GM19328 (cell line): ENCODE measurements at regions not wholly inside any gene's neighbourhood (a gene's known extent, or its start where the extent isn't known, plus 50 kb on each side); places are given as distances from the start of the nearest gene placed in this dataset.
"Not testable (repeated sequence)": the region's sequence is repeated elsewhere in the genome, so short reads cannot be mapped to it uniquely, and the experiment has no call there.

Source experiments
- ATAC-seq: cut with Tn5 transposase; IDR thresholded peaks from one replicate; pipeline ENCODE4 v1.9.1; 2021; ENCODE audit warnings: mild to moderate bottlenecking, moderate library complexity; ENCODE audit not compliant: unreplicated experiment

- no peak for ATAC-seq
These were observed 134.1 kb downstream of the FZD1 start for GRCh38 chr7:91398341-91398740.

GRCh38 chr7:91405092-91405788 is 141.0 kb downstream of the FZD1 start:
- no peak for ATAC-seq

- not testable (repeated sequence) for ATAC-seq
These were observed 141.6 kb downstream of the FZD1 start for GRCh38 chr7:91405873-91406272.

GRCh38 chr7:91407942-91408341 is 143.7 kb downstream of the FZD1 start:
- ATAC-seq = no peak

- no peak for ATAC-seq
These were observed 144.3 kb downstream of the FZD1 start for GRCh38 chr7:91408388-91409154.

- ATAC-seq = no peak
These were observed 146.8 kb downstream of the FZD1 start for GRCh38 chr7:91411060-91411459.

GRCh38 chr7:91412298-91412697 is 148.1 kb downstream of the FZD1 start:
- ATAC-seq = no peak

- ATAC-seq = no peak
These were observed 150.5 kb downstream of the FZD1 start for GRCh38 chr7:91414734-91415133.

GRCh38 chr7:91416155-91416865 is 152.1 kb downstream of the FZD1 start:
- ATAC-seq = no peak

- no peak for ATAC-seq
These were observed 156.4 kb downstream of the FZD1 start for GRCh38 chr7:91420606-91421005.

GRCh38 chr7:91421018-91421417 is 156.8 kb downstream of the FZD1 start:
- ATAC-seq = no peak

- no peak for ATAC-seq
These were observed 160.1 kb downstream of the FZD1 start for GRCh38 chr7:91424371-91424770.

- ATAC-seq = no peak
These were observed 160.9 kb downstream of the FZD1 start for GRCh38 chr7:91425149-91425548.

- no peak for ATAC-seq
These were observed 162.8 kb downstream of the FZD1 start for GRCh38 chr7:91427051-91427450.

GRCh38 chr7:91431601-91432000 is 167.4 kb downstream of the FZD1 start:
- ATAC-seq = no peak

- ATAC-seq = no peak
These were observed 170.6 kb downstream of the FZD1 start for GRCh38 chr7:91434836-91435235.

GRCh38 chr7:91435381-91436059 is 171.3 kb downstream of the FZD1 start:
- no peak for ATAC-seq

GRCh38 chr7:91436655-91437054 is 172.4 kb downstream of the FZD1 start:
- no peak for ATAC-seq

- ATAC-seq = not testable (repeated sequence)
These were observed 176.0 kb downstream of the FZD1 start for GRCh38 chr7:91440198-91440597.

- no peak for ATAC-seq
These were observed 179.6 kb downstream of the FZD1 start for GRCh38 chr7:91443862-91444261.

GRCh38 chr7:91446819-91447218 is 182.6 kb downstream of the FZD1 start:
- no peak for ATAC-seq
